ENCODE measurements at regions not wholly inside any gene's neighbourhood (a gene's known extent, or its start where the extent isn't known, plus 50 kb on each side); places are given as distances from the start of the nearest gene placed in this dataset.

GRCh38 chr14:54127526-54127925, 170.9 kb upstream of the BMP4 start:
- Histone ChIP-seq H4K91ac (replicated peaks; ENCODE audit: insufficient read length, low read length) (no peak overlapping the region), H3K79me2 (ENCODE audit: control insufficient read depth in 1 of 2, insufficient read depth in 2 of 2, low read length in 2 of 2) (no peaks in the 10 kb centered on the region), H2AFZ (ENCODE audit: low read length) (no peak overlapping the region), H2BK12ac (ENCODE audit: low read depth, low read length) (no peak overlapping the region), H3K23ac (ENCODE audit: insufficient read length) (no peak overlapping the region), H2BK120ac (replicated peaks; ENCODE audit: low read depth, low read length) (no peak overlapping the region), H3K9me3 (ENCODE audit: insufficient read depth in 2 of 2, low read depth in 1 of 2, low read length in 1 of 2) (no peaks in the 10 kb centered on the region), H3K14ac (ENCODE audit: insufficient read length) (no peak overlapping the region), H3K4me2 (ENCODE audit: insufficient read depth in 1 of 2, low read depth in 2 of 2, low read length in 2 of 2) (no peak overlapping the region), H2BK5ac (ENCODE audit: low read depth, low read length) (no peak overlapping the region), H3K18ac (ENCODE audit: extremely low read depth, low read length) (no peak overlapping the region), H4K5ac (ENCODE audit: insufficient read length, low read depth, low read length) (no peak overlapping the region), H3K27ac (ENCODE audit: low read depth, low read length) (no peak overlapping the region), H2BK15ac (ENCODE audit: low read length) (no peak overlapping the region), H3K4ac (replicated peaks; ENCODE audit: insufficient read length, low read depth, low read length) (no peak overlapping the region), H3K27me3 (replicated peaks in 1 of 4; ENCODE audit: control insufficient read depth in 3 of 4, extremely low read depth in 1 of 4, insufficient read depth in 3 of 4, low read length in 3 of 4) (no peaks in the 10 kb centered on the region), H3K36me3 (ENCODE audit: control insufficient read depth in 2 of 4, insufficient read depth in 4 of 4, low read length in 3 of 4) (no peaks in the 10 kb centered on the region), H4K20me1 (replicated peaks in 1 of 2; ENCODE audit: control insufficient read depth in 1 of 2, insufficient read depth in 2 of 2, low read length in 2 of 2) (no peaks in the 10 kb centered on the region), H2AK5ac (ENCODE audit: low read depth, low read length) (no peak overlapping the region), H3K56ac (replicated peaks; ENCODE audit: insufficient read length, low read depth, low read length) (no peak overlapping the region), H3K79me1 (ENCODE audit: low read depth, low read length) (no peaks in the 10 kb centered on the region), H2BK20ac (ENCODE audit: low read length) (no peak overlapping the region), H3K4me3 (ENCODE audit: extremely low read depth in 1 of 4, insufficient read depth in 2 of 4, low read depth in 3 of 4, low read length in 4 of 4) (no peak overlapping the region), H4K8ac (ENCODE audit: extremely low read depth, insufficient read depth, low read length) (no peak overlapping the region), H3K9ac (replicated peaks in 1 of 4; ENCODE audit: extremely low read depth in 1 of 4, low read depth in 3 of 4, low read length in 3 of 4) (no peak overlapping the region), H3K23me2 (ENCODE audit: low read depth, low read length) (no peaks in the 10 kb centered on the region), H3K4me1 (replicated peaks in 1 of 4; ENCODE audit: control insufficient read depth in 3 of 4, insufficient read depth in 4 of 4, low read length in 3 of 4) (no peaks in the 10 kb centered on the region)
- TF ChIP-seq KDM4A (IDR thresholded peaks at IDR 0.05; ENCODE audit: low read depth, low read length, severe bottlenecking) = no peak
- ChIA-PET POLR2A (ENCODE audit: partially characterized antibody) (no interaction called here), CTCF (ENCODE audit: partially characterized antibody) (no interaction called here)
- no peak for DNase-seq (ENCODE audit: low read depth in 1 of 2, low spot score in 2 of 2)
- WGBS, 2 experiments (ENCODE audit: extremely low coverage in 1 of 2, insufficient coverage in 1 of 2, insufficient read length in 1 of 2, insufficient replicate concordance in 2 of 2, low coverage in 1 of 2, low lambda C conversion rate in 2 of 2, missing lambda C conversion rate in 1 of 2) = 50% methylated on average over 2 of the region's 2 CpGs; no CpG with 5 or more reads in 1 of the 2 experiments
- FAIRE-seq = no peak
